Glutamatergic neuron (in vitro differentiated cells): ENCODE measurements at regions not wholly inside any gene's neighbourhood (a gene's known extent, or its start where the extent isn't known, plus 50 kb on each side); places are given as distances from the start of the nearest gene placed in this dataset.

ENCODE experiments used
- DNase-seq: peaks from one replicate; pipeline ENCODE4 v3.0.0; 2022
- H3K27ac Mint-ChIP-seq: one replicate; pipeline ENCODE4 v1.8.0; 2020; ENCODE audit warnings: mild to moderate bottlenecking, mixed read lengths, inconsistent platforms; ENCODE audit not compliant: unreplicated experiment
- H3K27me3 Mint-ChIP-seq: one replicate; pipeline ENCODE4 v1.8.0; 2020; ENCODE audit warnings: mild to moderate bottlenecking, moderate library complexity, mixed read lengths, inconsistent platforms; ENCODE audit not compliant: unreplicated experiment
- H3K36me3 Mint-ChIP-seq: one replicate; pipeline ENCODE4 v1.8.0; 2020; ENCODE audit warnings: mild to moderate bottlenecking, mixed read lengths, inconsistent platforms; ENCODE audit not compliant: unreplicated experiment
- H3K4me1 Mint-ChIP-seq: one replicate; pipeline ENCODE4 v1.8.0; 2020; ENCODE audit warnings: mild to moderate bottlenecking, low read depth, mixed read lengths, inconsistent platforms; ENCODE audit not compliant: unreplicated experiment
- H3K4me3 Mint-ChIP-seq: one replicate; pipeline ENCODE4 v1.8.0; 2020; ENCODE audit warnings: mild to moderate bottlenecking, mixed read lengths, inconsistent platforms; ENCODE audit not compliant: unreplicated experiment
- H3K9me3 Mint-ChIP-seq: one replicate; pipeline ENCODE4 v1.8.0; 2020; ENCODE audit warnings: mild to moderate bottlenecking, moderate library complexity, mixed read lengths, inconsistent platforms; ENCODE audit not compliant: unreplicated experiment
- CTCF ChIP-seq: fragments of 200-600 bp; sonication (generic); IDR thresholded peaks from one replicate; pipeline ENCODE4 v1.5.0; 2021; ENCODE audit not compliant: partially characterized antibody, unreplicated experiment

DNA sequence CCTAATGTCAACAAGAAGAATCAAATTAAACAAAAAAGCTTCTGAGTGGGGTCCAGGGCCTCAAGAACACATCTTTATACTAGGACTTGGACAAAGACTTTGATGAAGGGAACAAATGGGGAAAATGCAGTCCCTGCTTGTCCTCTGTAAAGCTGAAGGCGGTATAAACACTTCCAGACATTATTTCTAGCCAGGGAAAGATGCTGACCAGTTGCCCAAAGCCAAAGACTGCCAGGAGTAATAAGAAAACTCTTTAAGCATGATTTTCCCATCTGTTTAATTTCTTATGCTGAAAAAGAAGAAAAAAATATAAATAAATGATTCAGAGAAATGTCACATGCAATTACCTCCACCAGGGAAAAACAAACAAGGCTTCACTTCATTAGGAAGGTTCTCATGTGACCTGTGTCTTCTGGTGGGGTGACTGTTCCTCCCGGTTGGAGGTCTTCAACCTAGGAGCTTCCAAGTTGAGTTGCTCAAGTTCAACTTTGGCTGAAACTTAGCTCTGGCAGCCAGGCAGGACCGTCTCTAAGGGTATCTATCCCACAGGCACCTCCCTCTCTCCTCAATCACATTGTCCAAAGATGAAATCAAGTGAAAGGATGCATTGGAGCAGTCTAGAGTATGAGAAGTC lies 65.2 kb upstream of the KCNE2 start:
- Mint-ChIP-seq H3K27me3 (peaks cover 2% of the 10 kb centered on the region), H3K4me3 (no peak overlapping the region), H3K9me3 (no peaks in the 10 kb centered on the region), H3K4me1 (peaks cover 5% of the 10 kb centered on the region), H3K27ac (no peak overlapping the region), H3K36me3 (peaks cover 4% of the 10 kb centered on the region)
- no peak for DNase-seq
- TF ChIP-seq CTCF: no peak

GRCh38 chr21:34299168-34299539 lies 64.7 kb upstream of the KCNE2 start:
- H3K27me3 Mint-ChIP-seq: peaks cover 2% of the 10 kb centered on the region
- peaks cover 5% of the 10 kb centered on the region for H3K4me1 Mint-ChIP-seq
- DNase-seq: no peak
- no peaks in the 10 kb centered on the region for H3K9me3 Mint-ChIP-seq
- no peak overlapping the region for H3K4me3 Mint-ChIP-seq
- H3K27ac Mint-ChIP-seq: no peak overlapping the region
- no peak for TF ChIP-seq CTCF
- H3K36me3 Mint-ChIP-seq: peaks cover 4% of the 10 kb centered on the region

- H3K27ac Mint-ChIP-seq: no peak overlapping the region
- H3K36me3 Mint-ChIP-seq: peaks cover 4% of the 10 kb centered on the region
- peaks cover 5% of the 10 kb centered on the region for H3K4me1 Mint-ChIP-seq
- peaks cover 2% of the 10 kb centered on the region for H3K27me3 Mint-ChIP-seq
- no peak for TF ChIP-seq CTCF
- no peaks in the 10 kb centered on the region for H3K9me3 Mint-ChIP-seq
- no peak for DNase-seq
- no peak overlapping the region for H3K4me3 Mint-ChIP-seq
Measured at GRCh38 chr21:34302521-34302920, 61.3 kb upstream of the KCNE2 start.

DNA sequence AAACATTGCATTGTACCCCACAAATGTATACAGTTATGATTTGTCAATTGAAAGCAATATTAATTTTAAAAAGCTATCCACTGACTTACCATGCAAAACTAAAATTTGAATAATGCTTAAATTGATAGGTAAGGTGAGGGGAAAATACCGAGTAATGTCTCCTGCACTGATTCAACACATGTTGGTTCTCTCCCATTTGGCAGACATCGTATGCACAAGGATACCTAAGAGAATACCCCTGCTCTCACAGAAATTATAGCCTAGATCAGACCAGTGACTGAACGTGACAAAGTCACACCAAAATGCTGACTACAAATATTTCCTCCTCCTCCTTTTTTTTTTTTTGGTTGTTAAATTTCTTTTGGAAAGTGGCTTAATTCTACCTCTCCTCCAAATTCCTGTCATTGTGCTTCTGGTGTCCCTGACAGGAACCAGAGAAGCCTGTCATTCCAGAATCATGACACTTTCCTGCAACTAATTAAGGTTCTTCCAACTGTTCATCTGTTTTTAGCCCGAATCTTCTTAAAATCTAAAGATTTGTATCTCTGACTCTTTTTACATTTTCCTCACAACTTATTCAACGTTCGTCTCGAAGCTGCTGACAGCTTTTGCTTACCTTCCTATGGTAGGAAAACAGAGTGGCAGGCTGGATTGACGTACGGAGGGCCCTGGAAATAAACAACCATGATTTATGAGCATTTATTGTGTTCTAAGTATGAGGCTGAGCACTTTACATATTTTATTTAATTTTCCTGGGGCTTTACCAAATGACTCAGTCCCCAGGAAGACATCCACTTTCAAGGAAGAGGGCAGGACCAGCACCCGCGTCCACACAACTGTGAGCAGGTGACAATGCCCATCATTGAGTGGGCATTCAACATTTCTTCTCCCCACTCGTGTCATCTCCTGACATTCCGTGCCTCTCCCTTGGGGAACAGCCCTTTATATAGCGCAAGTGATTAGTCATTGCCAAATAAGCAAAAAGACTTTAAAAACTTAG lies 57.9 kb upstream of the KCNE2 start:
- H3K9me3 Mint-ChIP-seq: peaks cover 2% of the 10 kb centered on the region
- no peaks in the 10 kb centered on the region for H3K4me1 Mint-ChIP-seq
- no peak for TF ChIP-seq CTCF
- no peak for DNase-seq
- peaks cover 4% of the 10 kb centered on the region for H3K27me3 Mint-ChIP-seq
- no peak overlapping the region for H3K4me3 Mint-ChIP-seq
- peaks cover 3% of the 10 kb centered on the region for H3K36me3 Mint-ChIP-seq
- H3K27ac Mint-ChIP-seq: no peak overlapping the region
